ENCODE measurements at regions not wholly inside any gene's neighbourhood (a gene's known extent, or its start where the extent isn't known, plus 50 kb on each side); places are given as distances from the start of the nearest gene placed in this dataset.

DNA sequence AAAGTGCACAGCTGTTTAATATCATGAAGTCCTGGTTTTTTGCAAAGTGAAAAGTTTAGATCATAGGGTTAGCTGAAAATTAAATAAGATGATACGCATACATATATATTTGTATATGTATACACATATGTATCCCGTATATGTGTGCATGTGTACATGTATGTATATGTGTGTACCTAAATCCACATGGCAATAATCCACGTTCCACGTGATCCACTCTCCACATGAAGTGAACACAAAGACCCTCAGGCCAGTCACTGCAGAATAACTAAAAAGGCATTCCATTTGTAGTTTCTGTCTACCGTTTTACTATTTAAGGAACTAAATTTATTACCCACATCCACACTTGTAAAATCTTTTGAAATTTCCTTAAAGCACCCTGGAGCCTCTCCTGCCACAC, 294.9 kb downstream of the FOXA2 start:
- TF ChIP-seq YY1 (IDR thresholded peaks at IDR 0.05; ENCODE audit: insufficient read depth, insufficient read length) = no peak
- TF ChIP-seq SUZ12 (IDR thresholded peaks at IDR 0.05; ENCODE audit: extremely low read depth, insufficient read depth, insufficient read length) = no peak
- no peak for TF ChIP-seq ZNF274 (IDR thresholded peaks at IDR 0.05; ENCODE audit: low read depth, low read length)
